GM12891 (cell line): ENCODE measurements at regions not wholly inside any gene's neighbourhood (a gene's known extent, or its start where the extent isn't known, plus 50 kb on each side); places are given as distances from the start of the nearest gene placed in this dataset.

Source experiments
- PAX5 ChIP-seq: IDR thresholded peaks from 2 replicates; pipeline ENCODE4 v1.6.1; 2011; ENCODE audit warnings: low read length, moderate library complexity, mild to moderate bottlenecking; ENCODE audit not compliant: insufficient read depth, severe bottlenecking
- POLR2A ChIP-seq: IDR thresholded peaks from 2 replicates; pipeline ENCODE4 v1.6.1; 2011; ENCODE audit warnings: low read depth, low read length, control low read depth
- POLR2AphosphoS5 ChIP-seq: IDR thresholded peaks from 2 replicates; pipeline ENCODE4 v1.6.1; 2011; ENCODE audit warnings: low read depth, low read length, control low read depth
- POU2F2 ChIP-seq: IDR thresholded peaks from 2 replicates; pipeline ENCODE4 v1.6.1; 2011; ENCODE audit warnings: low read depth, mild to moderate bottlenecking, control low read depth, low read length, moderate library complexity
- TAF1 ChIP-seq: IDR thresholded peaks from 2 replicates; pipeline ENCODE4 v1.6.1; 2011; ENCODE audit warnings: low read depth, low read length, control low read depth

DNA sequence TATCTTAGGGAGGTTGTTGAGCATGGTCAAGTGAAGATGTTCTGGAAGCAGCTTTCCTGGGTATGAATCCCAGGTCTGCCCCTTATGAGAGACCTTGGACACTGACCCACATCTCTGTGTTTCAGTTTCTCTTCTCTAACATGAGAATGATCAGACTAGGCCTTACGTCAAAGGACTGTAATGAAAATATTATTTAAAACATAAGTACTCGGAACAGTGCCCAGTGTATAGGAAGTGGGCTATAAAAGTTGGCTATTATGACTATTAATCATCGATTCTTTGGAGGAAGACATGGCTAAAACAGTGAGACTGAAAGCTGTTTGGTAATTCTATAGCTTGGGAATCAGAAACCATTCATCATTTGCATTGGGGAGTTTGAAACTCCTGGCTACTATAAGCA lies 65.3 kb upstream of the MYO10 start:
- TF ChIP-seq POLR2AphosphoS5 (no peak), POLR2A (no peak), POU2F2 (no peak), TAF1 (no peak), PAX5 (no peak)
